Vagina (tissue), 2 donors: ENCODE measurements at regions not wholly inside any gene's neighbourhood (a gene's known extent, or its start where the extent isn't known, plus 50 kb on each side); places are given as distances from the start of the nearest gene placed in this dataset.

ENCODE experiments used
- POLR2A ChIP-seq, 2 donors: fragments of 450-650 bp; IDR thresholded peaks; one replicate each; pipeline ENCODE4 v1.6.1; 2017; ENCODE audit warnings: antibody characterized with exemption in 2 of 2, mild to moderate bottlenecking in 2 of 2, moderate library complexity in 2 of 2
- TF ChIP-seq, protein P1 (sequence below), 3 experiments: fragments of 450-650 bp in 2 of 3; fragments of 200-600 bp in 1 of 3; sonication (generic) in 1 of 3; IDR thresholded peaks; one replicate each; pipeline ENCODE4 v1.5.1; 2017 to 2019; ENCODE audit warnings: antibody characterized with exemption in 3 of 3, mild to moderate bottlenecking in 2 of 3, moderate library complexity in 2 of 3

DNA sequence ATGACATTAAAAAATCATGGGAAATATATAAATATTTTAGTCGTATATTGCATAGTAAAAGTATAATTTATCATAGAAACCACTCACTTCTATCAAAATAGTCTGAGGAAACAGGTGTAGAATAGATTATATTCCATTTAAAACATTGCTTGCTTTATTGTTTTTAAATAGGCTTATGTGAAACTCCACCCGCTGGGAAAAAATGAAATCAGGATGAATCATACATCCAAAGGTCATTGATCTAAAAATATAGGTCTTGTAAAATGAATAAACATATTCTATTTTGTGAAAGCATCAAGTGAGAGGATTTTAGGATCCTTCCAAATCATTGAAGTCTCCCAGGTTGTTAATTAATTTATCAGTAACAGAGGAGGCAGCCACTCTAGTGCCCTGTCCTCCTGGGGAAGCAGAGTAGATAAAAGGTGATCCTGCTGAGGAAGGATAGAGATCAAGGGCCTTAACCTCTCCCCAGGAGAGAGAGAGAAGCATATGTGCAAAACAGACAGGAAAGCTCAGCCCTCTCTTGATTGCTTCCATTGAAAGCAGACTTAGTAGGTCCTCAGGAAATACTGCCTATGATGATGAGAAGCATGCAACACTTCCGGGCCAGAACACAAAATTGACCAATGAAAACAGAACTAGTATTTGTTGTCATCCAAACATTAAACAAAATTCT lies 96.8 kb upstream of the MAP9 start:
- TF ChIP-seq, protein P1, sequence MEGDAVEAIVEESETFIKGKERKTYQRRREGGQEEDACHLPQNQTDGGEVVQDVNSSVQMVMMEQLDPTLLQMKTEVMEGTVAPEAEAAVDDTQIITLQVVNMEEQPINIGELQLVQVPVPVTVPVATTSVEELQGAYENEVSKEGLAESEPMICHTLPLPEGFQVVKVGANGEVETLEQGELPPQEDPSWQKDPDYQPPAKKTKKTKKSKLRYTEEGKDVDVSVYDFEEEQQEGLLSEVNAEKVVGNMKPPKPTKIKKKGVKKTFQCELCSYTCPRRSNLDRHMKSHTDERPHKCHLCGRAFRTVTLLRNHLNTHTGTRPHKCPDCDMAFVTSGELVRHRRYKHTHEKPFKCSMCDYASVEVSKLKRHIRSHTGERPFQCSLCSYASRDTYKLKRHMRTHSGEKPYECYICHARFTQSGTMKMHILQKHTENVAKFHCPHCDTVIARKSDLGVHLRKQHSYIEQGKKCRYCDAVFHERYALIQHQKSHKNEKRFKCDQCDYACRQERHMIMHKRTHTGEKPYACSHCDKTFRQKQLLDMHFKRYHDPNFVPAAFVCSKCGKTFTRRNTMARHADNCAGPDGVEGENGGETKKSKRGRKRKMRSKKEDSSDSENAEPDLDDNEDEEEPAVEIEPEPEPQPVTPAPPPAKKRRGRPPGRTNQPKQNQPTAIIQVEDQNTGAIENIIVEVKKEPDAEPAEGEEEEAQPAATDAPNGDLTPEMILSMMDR (IDR thresholded peaks at IDR 0.05): no peak
- TF ChIP-seq POLR2A (IDR thresholded peaks at IDR 0.05): no peak
